ENCODE measurements at regions not wholly inside any gene's neighbourhood (a gene's known extent, or its start where the extent isn't known, plus 50 kb on each side); places are given as distances from the start of the nearest gene placed in this dataset.

DNA sequence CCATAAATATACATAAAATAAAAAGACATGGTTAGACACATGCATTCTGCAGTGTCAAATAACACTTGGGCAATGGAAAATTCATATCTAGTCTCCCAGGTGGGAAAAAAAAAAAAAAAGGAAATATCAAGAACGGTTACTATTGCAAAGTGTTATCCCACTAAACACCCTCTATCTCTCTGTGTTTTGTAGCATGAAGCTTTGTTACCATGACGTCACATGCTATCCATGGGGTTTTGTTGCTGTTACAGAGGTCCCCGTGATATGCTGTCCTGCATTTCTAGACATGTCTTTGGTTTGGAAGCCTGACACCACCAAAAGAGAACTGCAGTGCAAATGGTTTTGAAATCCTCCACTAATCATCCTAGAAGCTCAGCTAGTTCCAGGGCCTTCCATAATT is 50.7 kb upstream of the TLR3 start (continued):
- TF ChIP-seq PBX3 (CRISPR knock-in tag; IDR thresholded peaks at IDR 0.05) (no peak), ZEB2 (tag by site-specific recombination; IDR thresholded peaks at IDR 0.05) (no peak), ZSCAN16 (tag by site-specific recombination; IDR thresholded peaks at IDR 0.05) (no peak), SCRT2 (tag by site-specific recombination; IDR thresholded peaks at IDR 0.05) (no peak), ZNF404 (tag by site-specific recombination; IDR thresholded peaks at IDR 0.05) (no peak), REST (tag by site-specific recombination; IDR thresholded peaks at IDR 0.05) (no peak), ZNF791 (tag by site-specific recombination; IDR thresholded peaks at IDR 0.05) (no peak), ZSCAN4 (tag by site-specific recombination; IDR thresholded peaks at IDR 0.05) (no peak)
- TF ChIP-seq, protein P1, sequence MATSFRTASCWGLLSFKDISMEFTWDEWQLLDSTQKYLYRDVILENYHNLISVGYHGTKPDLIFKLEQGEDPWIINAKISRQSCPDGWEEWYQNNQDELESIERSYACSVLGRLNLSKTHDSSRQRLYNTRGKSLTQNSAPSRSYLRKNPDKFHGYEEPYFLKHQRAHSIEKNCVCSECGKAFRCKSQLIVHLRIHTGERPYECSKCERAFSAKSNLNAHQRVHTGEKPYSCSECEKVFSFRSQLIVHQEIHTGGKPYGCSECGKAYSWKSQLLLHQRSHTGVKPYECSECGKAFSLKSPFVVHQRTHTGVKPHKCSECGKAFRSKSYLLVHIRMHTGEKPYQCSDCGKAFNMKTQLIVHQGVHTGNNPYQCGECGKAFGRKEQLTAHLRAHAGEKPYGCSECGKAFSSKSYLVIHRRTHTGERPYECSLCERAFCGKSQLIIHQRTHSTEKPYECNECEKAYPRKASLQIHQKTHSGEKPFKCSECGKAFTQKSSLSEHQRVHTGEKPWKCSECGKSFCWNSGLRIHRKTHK (tag by site-specific recombination; IDR thresholded peaks at IDR 0.05): no peak

- TF ChIP-seq, protein P2, sequence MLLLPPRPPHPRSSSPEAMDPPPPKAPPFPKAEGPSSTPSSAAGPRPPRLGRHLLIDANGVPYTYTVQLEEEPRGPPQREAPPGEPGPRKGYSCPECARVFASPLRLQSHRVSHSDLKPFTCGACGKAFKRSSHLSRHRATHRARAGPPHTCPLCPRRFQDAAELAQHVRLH (tag by site-specific recombination; IDR thresholded peaks at IDR 0.05): no peak
- TF ChIP-seq, protein P3, sequence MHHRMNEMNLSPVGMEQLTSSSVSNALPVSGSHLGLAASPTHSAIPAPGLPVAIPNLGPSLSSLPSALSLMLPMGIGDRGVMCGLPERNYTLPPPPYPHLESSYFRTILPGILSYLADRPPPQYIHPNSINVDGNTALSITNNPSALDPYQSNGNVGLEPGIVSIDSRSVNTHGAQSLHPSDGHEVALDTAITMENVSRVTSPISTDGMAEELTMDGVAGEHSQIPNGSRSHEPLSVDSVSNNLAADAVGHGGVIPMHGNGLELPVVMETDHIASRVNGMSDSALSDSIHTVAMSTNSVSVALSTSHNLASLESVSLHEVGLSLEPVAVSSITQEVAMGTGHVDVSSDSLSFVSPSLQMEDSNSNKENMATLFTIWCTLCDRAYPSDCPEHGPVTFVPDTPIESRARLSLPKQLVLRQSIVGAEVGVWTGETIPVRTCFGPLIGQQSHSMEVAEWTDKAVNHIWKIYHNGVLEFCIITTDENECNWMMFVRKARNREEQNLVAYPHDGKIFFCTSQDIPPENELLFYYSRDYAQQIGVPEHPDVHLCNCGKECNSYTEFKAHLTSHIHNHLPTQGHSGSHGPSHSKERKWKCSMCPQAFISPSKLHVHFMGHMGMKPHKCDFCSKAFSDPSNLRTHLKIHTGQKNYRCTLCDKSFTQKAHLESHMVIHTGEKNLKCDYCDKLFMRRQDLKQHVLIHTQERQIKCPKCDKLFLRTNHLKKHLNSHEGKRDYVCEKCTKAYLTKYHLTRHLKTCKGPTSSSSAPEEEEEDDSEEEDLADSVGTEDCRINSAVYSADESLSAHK (tag by site-specific recombination; IDR thresholded peaks at IDR 0.05): no peak
- TF ChIP-seq SETDB1 (IDR thresholded peaks at IDR 0.05; ENCODE audit: insufficient read length, low read length): peak; percentile 18
- TF ChIP-seq ZNF175 (tag by site-specific recombination; IDR thresholded peaks at IDR 0.05): no peak
- TF ChIP-seq BCL11A (tag by site-specific recombination; IDR thresholded peaks at IDR 0.05; ENCODE audit: low read depth): no peak
- TF ChIP-seq ZBTB8A (tag by site-specific recombination; IDR thresholded peaks at IDR 0.05): no peak
- no peak for TF ChIP-seq ZNF248 (tag by site-specific recombination; IDR thresholded peaks at IDR 0.05)
- TF ChIP-seq, protein P1 (tag by site-specific recombination; IDR thresholded peaks at IDR 0.05): peak; percentile 92
- no peak for TF ChIP-seq ZNF18 (tag by site-specific recombination; IDR thresholded peaks at IDR 0.05)
- TF ChIP-seq PRDM1 (tag by site-specific recombination; IDR thresholded peaks at IDR 0.05): no peak
- ChIA-PET POLR2A (no interaction called here), CTCF (interaction anchor here (0.6 to 1.4 kb wide), 3 partner anchors 74 to 883 kb away, joined by 3 to 5 read pairs (median 3); no protein-coding TSS in a partner anchor)
- H3K9me3 ChIP-seq (ENCODE audit: control insufficient read depth, insufficient read depth, low read depth, low read length): no peaks in the 10 kb centered on the region
- H3K4me3 ChIP-seq (ENCODE audit: low read depth, low read length): no peak overlapping the region
- H3K27ac ChIP-seq (ENCODE audit: extremely low read depth, low read depth, low read length): no peak overlapping the region
- no peaks in the 10 kb centered on the region for H3K4me1 ChIP-seq (ENCODE audit: control insufficient read depth, insufficient read depth, low read length)
- H3K36me3 ChIP-seq (ENCODE audit: control insufficient read depth in 2 of 2, insufficient read depth in 1 of 2, low read length in 2 of 2): no peaks in the 10 kb centered on the region
These were observed 50.2 kb upstream of the TLR3 start for GRCh38 chr4:186018784-186019183.
